Thymus (tissue), 11 donors: ENCODE measurements at regions not wholly inside any gene's neighbourhood (a gene's known extent, or its start where the extent isn't known, plus 50 kb on each side); places are given as distances from the start of the nearest gene placed in this dataset.

Source experiments
- DNase-seq, 9 donors: peaks; one replicate each; pipeline ENCODE4 v3.0.0-alpha.2; 2013; ENCODE audit warnings: low spot score in 9 of 9, low read depth in 6 of 9, missing footprints in 1 of 9
- H3K27ac ChIP-seq, 2 donors: one replicate each; pipeline ENCODE4 v1.5.1; 2013; ENCODE audit warnings: control low read depth in 1 of 2, low read depth in 1 of 2, low read length in 1 of 2, mild to moderate bottlenecking in 1 of 2, moderate library complexity in 1 of 2
- H3K27me3 ChIP-seq, 2 donors: one replicate each; pipeline ENCODE4 v1.5.1; 2013; ENCODE audit warnings: low read length in 1 of 2; ENCODE audit not compliant: control insufficient read depth in 2 of 2, insufficient read depth in 1 of 2
- H3K36me3 ChIP-seq, 2 donors: one replicate each; pipeline ENCODE4 v1.5.1; 2013; ENCODE audit warnings: low read length in 1 of 2, mild to moderate bottlenecking in 1 of 2, moderate library complexity in 1 of 2; ENCODE audit not compliant: control insufficient read depth in 2 of 2, insufficient read depth in 2 of 2
- H3K4me1 ChIP-seq, 2 donors: one replicate each; pipeline ENCODE4 v1.5.1; 2013; ENCODE audit warnings: low read length in 2 of 2; ENCODE audit not compliant: control insufficient read depth in 2 of 2, insufficient read depth in 2 of 2
- H3K4me3 ChIP-seq, 2 donors: one replicate each; pipeline ENCODE4 v1.5.1; 2013; ENCODE audit warnings: low read length in 2 of 2, control low read depth in 1 of 2, mild to moderate bottlenecking in 1 of 2
- H3K9me3 ChIP-seq, 2 donors: one replicate each; pipeline ENCODE4 v1.5.1; 2013; ENCODE audit warnings: low read length in 1 of 2, mild to moderate bottlenecking in 1 of 2; ENCODE audit not compliant: control insufficient read depth in 2 of 2, insufficient read depth in 1 of 2
- WGBS: extraction: QIAGEN DNeasy Blood & Tissue Kit; methylation state at CpG from one replicate; pipeline ENCODE4 v1.1.7; 2013; 5-methylcytosine and 5-hydroxymethylcytosine counted together
- donor health status: healthy.

GRCh38 chr12:84572196-84572595 lies 340.4 kb downstream of the SLC6A15 start:
- WGBS, result 67% methylated on average over 3 of the region's 3 CpGs
- Histone ChIP-seq H3K4me3 (no peak overlapping the region), H3K4me1 (no peaks in the 10 kb centered on the region), H3K27me3 (no peaks in the 10 kb centered on the region), H3K9me3 (peaks cover 0 to 6% of the 10 kb centered on the region in 2 donors), H3K36me3 (no peaks in the 10 kb centered on the region), H3K27ac (no peak overlapping the region)
- no peak for DNase-seq

GRCh38 chr12:84562331-84562730 lies 350.3 kb downstream of the SLC6A15 start:
- Histone ChIP-seq H3K9me3 (no peaks in the 10 kb centered on the region), H3K4me1 (no peaks in the 10 kb centered on the region), H3K27me3 (no peaks in the 10 kb centered on the region), H3K36me3 (no peaks in the 10 kb centered on the region), H3K27ac (no peak overlapping the region), H3K4me3 (no peak overlapping the region)
- WGBS, result 81% methylated on average over 3 of the region's 3 CpGs
- DNase-seq, result no peak

DNA sequence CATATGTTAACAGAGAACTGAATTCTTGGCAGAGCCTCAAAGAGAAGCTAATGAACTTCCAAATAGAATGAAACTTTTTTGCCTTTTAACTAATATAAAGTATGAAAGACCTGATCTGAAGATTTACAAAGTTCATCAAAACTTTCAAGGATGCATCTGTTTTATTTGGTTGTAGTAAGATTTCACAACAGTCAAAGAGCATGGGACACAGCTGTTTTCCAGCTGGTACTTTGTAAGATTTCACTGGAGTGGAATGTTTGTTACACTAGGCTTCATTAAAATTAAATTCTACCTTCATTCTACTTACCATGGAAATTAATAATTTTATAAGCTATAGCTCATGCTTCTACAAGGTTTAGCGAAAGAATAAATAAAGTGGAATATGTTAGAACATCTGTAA lies 351.2 kb downstream of the SLC6A15 start:
- Histone ChIP-seq H3K9me3 (no peaks in the 10 kb centered on the region), H3K27me3 (no peaks in the 10 kb centered on the region), H3K36me3 (no peaks in the 10 kb centered on the region), H3K27ac (no peak overlapping the region), H3K4me3 (no peak overlapping the region), H3K4me1 (no peaks in the 10 kb centered on the region)
- DNase-seq, result no peak
- 96% methylated on average over 1 of the region's 1 CpG for WGBS

DNA sequence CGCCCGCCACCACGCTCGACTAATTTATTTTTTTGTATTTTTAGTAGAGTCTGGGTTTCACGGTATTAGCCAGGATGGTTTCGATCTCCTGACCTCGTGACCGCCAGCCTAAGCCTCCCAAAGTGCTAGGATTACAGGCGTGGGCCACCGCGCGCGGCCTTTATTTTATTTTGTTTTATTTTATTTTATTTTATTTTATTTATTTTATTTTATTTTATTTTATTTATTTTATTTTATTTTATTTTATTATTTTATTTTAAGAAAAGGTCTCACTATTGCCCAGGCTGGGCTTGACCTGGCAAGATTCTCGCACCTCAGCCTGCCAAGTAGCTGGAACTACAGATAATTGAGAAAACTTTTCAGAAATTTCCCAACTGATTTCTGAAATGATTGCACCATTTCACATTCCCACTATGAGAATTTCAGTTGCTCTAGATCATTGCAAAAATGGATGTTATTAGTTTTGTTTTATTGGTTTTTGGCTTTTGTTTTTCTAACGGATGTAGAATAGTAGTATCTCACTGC lies 358.3 kb downstream of the SLC6A15 start:
- no peaks in the 10 kb centered on the region for H3K9me3 ChIP-seq
- no peak overlapping the region for H3K27ac ChIP-seq
- no peaks in the 10 kb centered on the region for H3K4me1 ChIP-seq
- no peaks in the 10 kb centered on the region for H3K27me3 ChIP-seq
- 93% methylated on average over 15 of the region's 15 CpGs for WGBS
- DNase-seq, result no peak
- no peak overlapping the region for H3K4me3 ChIP-seq
- H3K36me3 ChIP-seq, result no peaks in the 10 kb centered on the region

DNA sequence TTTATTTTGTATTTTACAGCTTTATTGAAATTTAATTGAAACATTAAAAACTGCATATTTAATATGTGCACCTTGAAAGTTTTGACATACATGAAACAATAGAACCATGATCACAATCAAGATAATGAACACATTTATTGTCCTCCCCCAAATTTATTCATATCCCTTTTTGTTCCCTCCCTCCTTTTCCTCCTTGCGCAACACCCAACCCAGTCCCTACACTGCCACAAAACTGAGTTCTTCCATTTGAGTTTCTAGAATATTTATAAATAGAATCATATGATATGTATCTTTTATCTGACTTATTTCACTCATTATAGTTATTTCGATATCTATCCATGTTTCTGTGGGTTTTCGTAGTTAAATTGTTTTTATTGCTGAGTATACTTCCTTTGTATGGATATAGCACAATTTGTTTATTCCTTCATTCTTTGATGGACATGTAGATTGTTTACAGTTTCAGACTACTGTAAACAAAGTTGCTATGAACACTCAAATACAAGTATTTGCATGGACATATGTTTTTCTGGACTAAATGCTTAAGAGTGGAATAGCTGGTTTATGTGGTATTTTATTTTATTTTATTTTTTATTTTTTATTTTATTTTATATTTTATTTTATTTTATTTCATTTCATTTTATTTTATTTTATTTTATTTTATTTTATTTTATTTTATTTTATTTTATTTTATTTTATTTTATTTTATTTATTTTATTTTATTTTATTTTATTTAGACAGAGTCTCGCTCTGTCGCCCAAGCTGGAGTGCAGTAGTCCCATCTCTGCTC lies 359.1 kb downstream of the SLC6A15 start:
- WGBS, result 95% methylated on average over 5 of the region's 5 CpGs

DNA sequence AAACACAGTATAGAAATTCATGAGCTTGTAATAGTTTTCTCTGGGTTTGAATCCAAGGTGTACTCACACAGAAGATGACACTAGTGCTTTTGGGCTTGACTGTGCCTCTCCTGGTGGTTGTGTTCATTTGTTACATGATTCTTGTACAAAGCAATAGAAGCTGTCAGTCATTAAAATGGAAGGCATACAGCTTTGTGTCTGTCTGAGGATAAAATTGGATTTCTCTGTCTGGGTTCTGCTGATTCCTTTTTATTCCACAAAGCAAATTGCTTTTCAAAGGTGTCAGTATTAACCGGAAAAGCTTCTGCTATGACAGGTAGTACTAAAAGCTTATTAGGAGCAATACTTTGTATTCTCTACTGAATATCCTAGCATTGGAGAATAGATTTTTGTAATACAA lies 361.2 kb downstream of the SLC6A15 start:
- no peaks in the 10 kb centered on the region for H3K9me3 ChIP-seq
- no peak overlapping the region for H3K4me3 ChIP-seq
- H3K4me1 ChIP-seq, result no peaks in the 10 kb centered on the region
- no peak overlapping the region for H3K27ac ChIP-seq
- H3K36me3 ChIP-seq, result no peaks in the 10 kb centered on the region
- WGBS, result 93% methylated on average over 1 of the region's 1 CpG
- no peak for DNase-seq
- H3K27me3 ChIP-seq, result no peaks in the 10 kb centered on the region

More for the DNA sequence above, 359.1 kb downstream of the SLC6A15 start:
- no peaks in the 10 kb centered on the region for H3K36me3 ChIP-seq
- no peaks in the 10 kb centered on the region for H3K4me1 ChIP-seq
- no peak overlapping the region for H3K27ac ChIP-seq
- H3K27me3 ChIP-seq, result no peaks in the 10 kb centered on the region
- DNase-seq, result no peak
- H3K9me3 ChIP-seq, result no peaks in the 10 kb centered on the region
- H3K4me3 ChIP-seq, result no peak overlapping the region

- Histone ChIP-seq H3K36me3 (no peaks in the 10 kb centered on the region), H3K27ac (no peak overlapping the region), H3K4me3 (no peak overlapping the region), H3K4me1 (no peaks in the 10 kb centered on the region), H3K27me3 (no peaks in the 10 kb centered on the region), H3K9me3 (peaks cover 0 to 3% of the 10 kb centered on the region in 2 donors)
- WGBS, result 98% methylated on average over 1 of the region's 1 CpG
- DNase-seq, result no peak
These were observed 362.1 kb downstream of the SLC6A15 start for GRCh38 chr12:84550518-84550917.

GRCh38 chr12:84542289-84542688 lies 370.3 kb downstream of the SLC6A15 start:
- no peak for DNase-seq

DNA sequence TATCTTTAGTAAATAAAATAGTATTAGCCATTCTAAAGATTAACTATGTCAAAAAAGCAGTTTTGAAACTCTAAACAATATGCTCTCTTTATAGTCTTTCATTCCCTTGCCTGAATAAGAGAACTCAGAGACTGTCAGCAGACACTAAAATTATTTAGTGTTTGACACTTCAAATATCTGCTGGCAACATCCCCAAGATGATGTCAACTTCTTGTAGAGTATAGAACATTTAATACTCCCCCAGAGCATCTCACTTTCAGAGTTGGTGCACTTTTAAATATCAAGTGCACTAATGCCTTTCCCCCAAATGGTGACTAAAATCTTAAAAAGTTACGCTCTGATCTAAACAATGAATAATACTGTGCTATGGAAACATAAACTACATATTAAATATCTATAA lies 374.9 kb downstream of the SLC6A15 start:
- no peaks in the 10 kb centered on the region for H3K9me3 ChIP-seq
- H3K27me3 ChIP-seq, result no peaks in the 10 kb centered on the region
- 93% methylated on average over 1 of the region's 1 CpG for WGBS
- no peak overlapping the region for H3K27ac ChIP-seq
- H3K36me3 ChIP-seq, result no peaks in the 10 kb centered on the region
- no peak overlapping the region for H3K4me3 ChIP-seq
- H3K4me1 ChIP-seq, result no peaks in the 10 kb centered on the region
- DNase-seq, result no peak

More at GRCh38 chr12:84542289-84542688, 370.3 kb downstream of the SLC6A15 start:
- Histone ChIP-seq H3K4me3 (no peak overlapping the region), H3K36me3 (no peaks in the 10 kb centered on the region), H3K4me1 (no peaks in the 10 kb centered on the region), H3K27ac (no peak overlapping the region), H3K27me3 (no peaks in the 10 kb centered on the region), H3K9me3 (peaks cover 0 to 5% of the 10 kb centered on the region in 2 donors)
